ENCODE measurements at regions not wholly inside any gene's neighbourhood (a gene's known extent, or its start where the extent isn't known, plus 50 kb on each side); places are given as distances from the start of the nearest gene placed in this dataset.

DNA sequence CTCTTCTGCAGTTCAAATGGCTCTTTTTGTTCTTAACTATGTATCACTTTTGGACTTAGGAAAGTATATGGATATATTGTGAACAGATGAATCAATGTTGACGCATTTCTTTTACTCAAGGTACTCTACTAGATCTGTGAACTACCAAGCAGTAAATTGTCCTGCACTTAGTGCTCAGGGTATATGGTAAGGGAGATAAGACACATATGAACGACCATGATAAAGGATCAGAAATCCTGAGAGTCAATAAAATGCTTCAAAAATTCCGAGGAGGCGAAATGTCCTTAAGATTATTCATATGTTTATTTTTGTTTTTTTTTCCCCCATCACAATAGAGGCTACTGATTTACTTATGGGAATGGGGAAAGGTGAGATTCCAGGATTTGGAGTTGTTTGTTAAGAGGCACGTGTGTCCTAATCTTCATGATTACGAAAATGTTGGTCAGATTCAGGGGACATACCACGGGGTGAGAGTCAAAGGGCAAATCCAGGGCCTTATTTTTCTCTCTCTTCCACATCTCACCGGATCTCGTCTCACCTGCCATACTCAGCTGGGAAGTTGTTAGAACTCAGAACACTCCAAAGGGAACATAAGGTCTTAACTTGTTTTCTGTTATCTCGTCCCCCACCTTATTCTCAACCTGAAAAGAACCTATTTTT is 475.1 kb upstream of the TBL1XR1 start:
- Mint-ChIP-seq H3K27ac (no peak overlapping the region), H3K27me3 (no peaks in the 10 kb centered on the region), H3K4me3 (no peak overlapping the region), H3K9me3 (no peaks in the 10 kb centered on the region), H3K36me3 (ENCODE audit: low read depth) (no peaks in the 10 kb centered on the region), H3K4me1 (no peaks in the 10 kb centered on the region)
- ATAC-seq (replicated peaks): no peak

DNA sequence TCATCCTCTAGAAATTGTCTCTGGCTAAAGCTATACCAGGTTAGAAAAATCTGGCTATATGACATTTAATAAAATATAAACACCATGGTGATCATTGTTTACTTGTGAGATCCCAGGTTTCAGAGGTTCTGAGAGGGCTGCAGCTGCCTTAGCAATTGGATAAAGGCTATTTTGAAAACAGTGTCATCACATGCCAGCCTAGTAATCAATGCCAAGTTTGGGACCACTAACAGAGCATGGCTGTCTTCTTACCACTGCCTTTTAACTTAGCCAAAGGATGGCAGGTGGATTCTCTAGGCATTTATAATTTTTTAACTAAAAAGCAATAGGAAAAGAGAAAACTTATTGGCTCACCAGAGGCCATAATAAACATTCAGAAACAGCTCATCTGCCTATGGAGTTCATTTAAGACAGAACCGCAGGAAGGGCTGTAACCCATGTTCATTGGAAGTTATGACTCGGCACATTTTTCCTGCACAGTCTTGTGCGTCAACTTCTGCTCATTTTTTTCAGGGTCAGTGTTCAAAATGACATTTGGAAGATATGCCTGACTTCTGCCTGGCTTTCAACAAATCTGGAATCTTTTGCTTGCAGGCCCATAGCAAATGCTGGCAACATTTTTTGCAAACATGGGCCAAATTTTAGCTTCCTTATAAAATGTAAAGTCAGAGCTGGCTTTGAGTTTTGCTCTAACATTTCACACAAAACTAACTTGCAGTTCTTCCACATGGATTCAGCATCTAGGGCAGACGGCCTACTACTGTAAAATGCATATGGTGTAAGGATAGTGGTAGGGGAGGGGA is 476.0 kb upstream of the TBL1XR1 start:
- no peak overlapping the region for H3K4me3 Mint-ChIP-seq
- no peaks in the 10 kb centered on the region for H3K27me3 Mint-ChIP-seq
- no peaks in the 10 kb centered on the region for H3K36me3 Mint-ChIP-seq (ENCODE audit: low read depth)
- no peak overlapping the region for H3K27ac Mint-ChIP-seq
- H3K4me1 Mint-ChIP-seq: no peaks in the 10 kb centered on the region
- H3K9me3 Mint-ChIP-seq: no peaks in the 10 kb centered on the region
- ATAC-seq (replicated peaks): no peak

DNA sequence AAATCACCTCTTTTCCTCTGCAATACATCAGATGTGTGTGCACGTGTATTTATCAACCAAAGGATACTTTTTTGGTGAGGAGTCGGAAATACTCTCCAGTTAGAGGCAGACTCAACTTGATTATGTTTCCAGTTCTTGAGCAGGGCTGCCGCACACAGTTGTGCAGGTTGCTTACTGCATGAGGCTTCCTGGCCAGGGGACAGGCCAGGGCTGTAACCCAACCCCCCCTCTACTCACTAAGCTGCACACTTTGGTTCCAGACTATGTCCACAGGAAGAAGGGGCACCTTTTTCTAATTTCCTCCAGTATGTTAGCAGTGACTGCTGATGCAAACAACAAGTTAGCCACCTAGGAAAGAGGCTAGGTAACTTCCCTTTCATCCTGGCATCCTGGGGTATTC is 476.9 kb upstream of the TBL1XR1 start:
- Mint-ChIP-seq H3K27me3 (no peaks in the 10 kb centered on the region), H3K4me1 (peaks cover 5% of the 10 kb centered on the region), H3K4me3 (no peak overlapping the region), H3K36me3 (ENCODE audit: low read depth) (no peaks in the 10 kb centered on the region), H3K27ac (no peak overlapping the region), H3K9me3 (no peaks in the 10 kb centered on the region)
- ATAC-seq (replicated peaks): no peak

DNA sequence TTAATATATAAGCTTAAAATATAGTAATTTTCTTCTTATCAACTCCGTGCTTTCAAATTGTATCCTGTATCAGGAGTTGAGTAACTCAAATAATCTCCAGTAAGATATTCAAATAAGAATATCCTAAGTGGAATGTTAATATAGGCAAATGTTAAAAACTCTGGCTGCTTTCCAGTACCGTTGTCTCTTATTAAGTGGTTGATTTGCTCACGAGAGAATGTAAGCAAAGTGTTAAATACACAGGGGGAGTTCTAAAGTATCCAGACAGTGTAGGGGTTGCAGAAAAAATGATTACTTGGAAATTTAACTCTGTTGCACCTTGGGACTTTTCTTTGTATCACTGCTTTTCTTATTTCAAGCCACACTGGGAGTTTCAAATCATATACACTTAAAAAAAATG is 478.9 kb upstream of the TBL1XR1 start:
- Mint-ChIP-seq H3K9me3 (no peaks in the 10 kb centered on the region), H3K4me1 (peaks cover 16% of the 10 kb centered on the region), H3K27ac (no peak overlapping the region), H3K36me3 (ENCODE audit: low read depth) (no peaks in the 10 kb centered on the region), H3K27me3 (no peaks in the 10 kb centered on the region), H3K4me3 (no peak overlapping the region)
- no peak for ATAC-seq (replicated peaks)

DNA sequence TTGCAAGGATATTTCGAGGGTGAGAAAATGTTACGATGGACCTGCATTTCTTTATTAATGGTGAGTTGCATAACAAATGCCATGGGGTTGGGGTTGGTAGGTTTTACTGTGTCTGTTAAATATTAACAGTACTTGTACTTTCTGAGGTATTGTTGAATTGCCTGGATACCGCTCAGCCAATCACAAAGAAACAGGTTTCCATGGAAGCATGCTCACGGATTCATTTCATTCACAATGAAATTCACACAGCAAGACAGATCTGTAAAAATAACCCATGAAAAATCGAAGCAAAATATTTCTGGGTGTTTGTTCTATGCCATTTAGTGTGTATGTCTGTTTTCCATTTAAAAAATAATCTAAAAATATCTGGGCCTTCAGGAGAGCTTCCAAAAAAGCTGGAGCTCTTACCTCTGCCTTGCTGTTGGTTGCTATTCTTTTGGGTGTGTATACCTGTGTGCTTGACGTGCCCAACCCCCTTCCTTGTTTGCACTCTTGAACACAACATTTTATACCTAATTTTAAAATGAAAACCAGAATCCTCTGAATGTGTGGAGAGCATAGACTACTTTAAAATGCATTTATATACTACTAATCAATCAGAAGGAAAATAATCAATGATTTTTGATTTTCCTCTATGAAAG is 479.8 kb upstream of the TBL1XR1 start:
- H3K4me1 Mint-ChIP-seq: peaks cover 20% of the 10 kb centered on the region
- no peaks in the 10 kb centered on the region for H3K27me3 Mint-ChIP-seq
- H3K4me3 Mint-ChIP-seq: no peak overlapping the region
- H3K36me3 Mint-ChIP-seq (ENCODE audit: low read depth): no peaks in the 10 kb centered on the region
- peaks cover 4% of the 10 kb centered on the region for H3K9me3 Mint-ChIP-seq
- no peak overlapping the region for H3K27ac Mint-ChIP-seq
- no peak for ATAC-seq (replicated peaks)

DNA sequence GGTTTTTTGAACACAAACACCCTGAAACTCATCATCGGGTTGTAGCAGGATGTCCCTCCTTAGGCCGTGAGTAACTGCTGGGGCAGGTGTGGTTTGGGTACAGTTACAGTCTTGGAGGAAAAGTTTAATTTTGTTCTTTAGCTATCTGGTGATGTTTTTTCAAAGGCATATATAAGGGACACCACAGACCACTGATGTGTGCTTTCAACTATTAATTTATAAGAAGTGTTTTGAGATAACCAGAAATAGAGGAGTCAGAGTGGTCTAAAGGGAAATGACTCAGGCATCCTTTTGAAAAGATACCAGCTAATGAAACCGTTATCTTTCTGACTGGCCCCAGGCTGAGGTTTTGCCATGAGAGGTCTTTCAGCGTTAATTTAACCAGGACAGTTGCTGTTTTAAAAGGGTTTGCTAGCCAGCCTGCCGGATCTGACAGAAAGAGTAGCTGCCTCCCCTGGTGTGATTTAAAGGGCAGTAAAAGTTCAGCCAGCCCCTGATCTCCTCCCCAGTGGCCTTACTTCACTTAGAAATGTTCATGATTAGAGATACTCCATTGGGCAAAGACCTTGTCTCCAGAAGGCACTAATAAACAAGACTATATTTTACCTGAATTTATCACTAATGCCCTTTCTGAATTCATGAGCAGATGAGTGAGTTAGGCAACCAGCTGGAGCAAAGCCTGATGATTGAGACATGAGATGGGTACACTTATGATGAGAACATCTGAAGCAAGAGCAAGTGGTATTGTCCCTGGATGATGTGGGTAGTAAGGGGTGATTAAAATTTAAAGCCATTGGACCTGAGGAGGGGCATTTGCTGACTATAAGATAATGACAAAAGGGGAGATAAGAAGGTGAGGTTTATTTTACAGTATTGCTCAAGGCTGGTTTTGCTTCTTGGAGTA is 482.5 kb upstream of the TBL1XR1 start:
- ATAC-seq (replicated peaks): peak; percentile 93
- Mint-ChIP-seq H3K27ac (peak overlapping the region; percentile 80), H3K4me1 (peaks cover 20% of the 10 kb centered on the region), H3K9me3 (peaks cover 4% of the 10 kb centered on the region), H3K36me3 (ENCODE audit: low read depth) (no peaks in the 10 kb centered on the region), H3K4me3 (peak overlapping the region; percentile 49), H3K27me3 (no peaks in the 10 kb centered on the region)

DNA sequence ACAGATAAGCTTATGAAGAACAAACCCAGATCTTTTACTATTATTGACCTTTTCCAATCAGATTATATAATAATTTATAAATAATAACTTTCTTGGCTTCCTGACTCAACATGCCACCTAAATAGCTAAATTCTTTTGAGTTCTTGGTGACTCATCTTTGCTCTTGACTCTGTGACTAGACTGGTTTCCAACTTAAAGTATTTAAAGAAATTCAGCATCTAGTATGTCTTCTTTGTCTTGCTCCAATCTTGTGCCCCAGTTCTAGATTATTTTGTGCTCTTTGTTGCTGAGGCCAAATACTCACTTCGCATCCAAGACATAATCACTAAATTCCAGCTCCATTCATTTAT is 483.2 kb upstream of the TBL1XR1 start:
- Mint-ChIP-seq H3K9me3 (peaks cover 4% of the 10 kb centered on the region), H3K27ac (peak overlapping the region; percentile 80), H3K4me3 (no peak overlapping the region), H3K36me3 (ENCODE audit: low read depth) (no peaks in the 10 kb centered on the region), H3K4me1 (peaks cover 20% of the 10 kb centered on the region), H3K27me3 (no peaks in the 10 kb centered on the region)
- ATAC-seq (replicated peaks): no peak

DNA sequence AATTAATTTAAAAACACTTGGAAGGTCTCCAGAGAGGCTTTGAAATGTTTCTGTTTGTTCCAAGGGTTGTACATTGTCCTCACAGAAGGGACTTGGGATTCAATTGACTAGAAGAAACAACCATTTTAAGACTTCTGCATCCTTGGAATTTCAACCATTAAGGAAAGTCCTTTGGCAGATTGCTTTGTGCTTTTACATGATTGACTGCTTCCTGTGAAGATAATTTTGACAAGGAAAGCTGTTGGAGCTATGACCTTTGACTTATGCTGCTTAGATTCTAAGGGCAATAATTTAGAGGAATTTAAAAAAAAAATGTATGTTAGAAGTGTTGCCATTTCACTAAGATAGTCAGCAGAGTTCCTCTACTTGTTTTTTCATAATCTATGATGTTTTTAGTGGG is 483.9 kb upstream of the TBL1XR1 start:
- H3K9me3 Mint-ChIP-seq: peaks cover 4% of the 10 kb centered on the region

DNA sequence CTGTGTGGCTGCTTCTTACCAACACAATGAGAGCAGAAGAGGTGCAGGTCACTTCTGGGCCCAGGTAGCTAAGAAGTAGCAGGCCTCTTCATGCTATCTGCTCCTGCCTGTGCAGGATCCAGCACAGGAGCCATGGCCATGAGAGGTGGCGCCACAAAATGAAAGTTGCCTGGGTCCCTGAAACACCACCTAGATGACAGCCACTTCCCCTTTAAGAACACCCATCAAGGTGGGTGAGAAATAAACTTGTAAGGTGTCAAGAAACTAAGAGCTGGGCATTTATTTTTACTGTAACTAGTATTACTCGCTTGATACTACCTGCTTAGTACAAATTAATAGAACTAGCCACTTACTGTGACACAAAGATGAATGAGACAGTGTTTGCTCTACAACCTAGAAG is 484.6 kb upstream of the TBL1XR1 start:
- H3K9me3 Mint-ChIP-seq: peaks cover 4% of the 10 kb centered on the region
- ATAC-seq (replicated peaks): no peak
- no peaks in the 10 kb centered on the region for H3K36me3 Mint-ChIP-seq (ENCODE audit: low read depth)
- peaks cover 20% of the 10 kb centered on the region for H3K4me1 Mint-ChIP-seq
- H3K4me3 Mint-ChIP-seq: no peak overlapping the region
- no peaks in the 10 kb centered on the region for H3K27me3 Mint-ChIP-seq
- no peak overlapping the region for H3K27ac Mint-ChIP-seq

More for the DNA sequence above, 483.9 kb upstream of the TBL1XR1 start:
- no peak overlapping the region for H3K27ac Mint-ChIP-seq
- H3K4me1 Mint-ChIP-seq: peaks cover 20% of the 10 kb centered on the region
- no peak overlapping the region for H3K4me3 Mint-ChIP-seq
- ATAC-seq (replicated peaks): no peak
- no peaks in the 10 kb centered on the region for H3K27me3 Mint-ChIP-seq
- no peaks in the 10 kb centered on the region for H3K36me3 Mint-ChIP-seq (ENCODE audit: low read depth)

DNA sequence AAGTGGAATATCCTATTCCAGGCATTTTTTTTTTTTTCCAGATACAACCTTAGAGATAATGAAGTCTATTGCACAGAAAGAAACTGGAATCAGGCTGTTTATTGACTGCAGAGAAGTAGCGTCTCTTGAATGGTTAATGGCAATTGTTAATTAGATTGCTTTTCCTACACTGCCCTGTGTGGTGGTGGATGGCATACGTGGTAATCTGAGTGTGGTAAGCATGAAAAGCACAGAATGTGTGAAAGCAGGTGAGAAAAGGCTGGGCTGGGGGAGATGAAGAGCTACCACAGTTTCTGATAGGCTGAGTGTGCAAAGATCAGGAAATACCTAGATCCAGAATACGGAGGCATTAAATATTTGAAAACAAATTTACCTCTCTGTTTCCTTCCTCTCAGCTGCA is 486.3 kb upstream of the TBL1XR1 start:
- no peaks in the 10 kb centered on the region for H3K27me3 Mint-ChIP-seq
- H3K4me3 Mint-ChIP-seq: no peak overlapping the region
- peaks cover 4% of the 10 kb centered on the region for H3K9me3 Mint-ChIP-seq
- peaks cover 20% of the 10 kb centered on the region for H3K4me1 Mint-ChIP-seq
- no peak overlapping the region for H3K27ac Mint-ChIP-seq
- ATAC-seq (replicated peaks): no peak
- no peaks in the 10 kb centered on the region for H3K36me3 Mint-ChIP-seq (ENCODE audit: low read depth)

DNA sequence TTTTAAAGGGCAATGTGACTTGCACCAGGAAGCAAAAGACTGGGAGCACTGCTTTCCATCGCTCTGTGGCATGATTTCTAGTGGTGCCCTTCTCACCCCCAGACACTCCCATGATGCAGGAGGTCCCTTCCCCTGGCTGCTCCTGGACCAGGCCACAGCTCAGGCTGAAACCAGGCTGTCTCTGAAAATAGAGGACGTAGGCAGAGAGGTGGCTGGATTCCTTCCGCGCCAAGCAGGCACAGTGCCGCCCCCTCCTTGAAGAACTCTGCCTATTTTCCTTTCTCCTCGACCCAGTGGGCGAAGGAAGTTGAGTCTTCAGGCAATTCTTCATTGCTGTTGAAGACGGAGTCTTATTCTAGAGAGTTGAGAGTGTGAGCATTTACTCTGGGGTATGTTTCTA is 489.4 kb upstream of the TBL1XR1 start:
- no peak overlapping the region for H3K4me3 Mint-ChIP-seq
- no peak overlapping the region for H3K27ac Mint-ChIP-seq
- H3K27me3 Mint-ChIP-seq: no peaks in the 10 kb centered on the region
- H3K36me3 Mint-ChIP-seq (ENCODE audit: low read depth): no peaks in the 10 kb centered on the region
- peaks cover 1% of the 10 kb centered on the region for H3K4me1 Mint-ChIP-seq
- ATAC-seq (replicated peaks): no peak
- peaks cover under 1% of the 10 kb centered on the region for H3K9me3 Mint-ChIP-seq

DNA sequence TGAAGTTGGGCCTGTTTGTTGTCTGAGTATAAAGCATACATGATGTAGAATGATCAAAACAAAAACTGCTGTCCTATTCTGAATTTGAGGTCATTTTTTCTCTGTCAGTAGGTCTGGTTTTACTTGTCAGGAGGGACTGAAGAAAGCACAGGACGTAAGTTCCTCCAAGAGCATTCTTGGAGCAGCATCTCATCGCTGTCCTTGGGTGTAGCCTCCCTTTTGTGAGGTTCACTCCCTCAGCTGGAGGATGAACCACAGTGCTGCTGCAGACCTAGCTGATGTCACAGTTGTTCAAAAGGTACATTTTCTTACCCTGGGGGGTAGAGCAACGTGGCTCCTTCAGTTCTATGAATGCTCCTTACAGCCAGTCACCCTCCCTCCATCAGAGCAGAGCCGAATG is 490.0 kb upstream of the TBL1XR1 start:
- Mint-ChIP-seq H3K27ac (no peak overlapping the region), H3K9me3 (no peaks in the 10 kb centered on the region), H3K36me3 (ENCODE audit: low read depth) (no peaks in the 10 kb centered on the region), H3K4me3 (no peak overlapping the region), H3K27me3 (no peaks in the 10 kb centered on the region), H3K4me1 (no peaks in the 10 kb centered on the region)
- ATAC-seq (replicated peaks): no peak

DNA sequence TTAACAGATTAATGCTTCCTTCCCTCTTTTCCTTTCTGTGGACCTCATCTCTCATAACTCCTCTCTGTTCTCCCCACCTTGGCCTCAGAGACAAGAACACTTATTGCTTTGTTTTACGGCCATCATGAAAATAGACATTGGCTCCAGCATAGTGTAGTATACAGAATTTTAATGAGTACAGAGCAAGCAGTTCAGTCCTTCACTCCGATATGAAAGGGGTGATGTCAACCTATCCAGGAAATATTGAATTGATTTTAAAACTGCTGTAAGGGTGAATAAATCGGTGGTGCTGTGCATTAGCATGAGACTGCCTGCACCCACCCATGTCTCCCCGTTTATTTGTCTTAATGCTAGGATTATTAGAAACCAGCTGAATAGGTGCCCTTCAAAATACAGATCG is 490.9 kb upstream of the TBL1XR1 start:
- Mint-ChIP-seq H3K27me3 (no peaks in the 10 kb centered on the region), H3K36me3 (ENCODE audit: low read depth) (no peaks in the 10 kb centered on the region), H3K27ac (no peak overlapping the region), H3K4me1 (no peaks in the 10 kb centered on the region), H3K4me3 (no peak overlapping the region), H3K9me3 (no peaks in the 10 kb centered on the region)
- no peak for ATAC-seq (replicated peaks)

DNA sequence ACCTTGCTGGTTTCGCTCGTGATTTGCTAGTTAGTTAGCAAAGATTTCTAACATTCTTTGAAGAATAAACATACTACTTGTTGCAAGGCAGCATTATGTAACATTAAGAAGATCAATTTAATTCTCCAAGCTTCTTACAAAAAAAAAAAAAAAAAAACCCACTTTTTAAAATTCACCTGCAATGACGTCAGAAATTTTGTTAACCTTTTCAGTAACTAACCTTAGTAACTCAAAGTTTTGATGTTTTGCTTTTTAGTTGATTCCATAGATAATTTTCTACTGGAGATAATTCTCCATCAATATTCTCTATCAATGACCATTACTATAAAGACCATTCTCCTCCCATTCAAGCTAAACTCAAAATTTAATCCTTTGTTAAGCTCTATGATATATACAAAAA is 491.8 kb upstream of the TBL1XR1 start:
- no peak for ATAC-seq (replicated peaks)

More for the DNA sequence above, 491.8 kb upstream of the TBL1XR1 start:
- H3K4me3 Mint-ChIP-seq: no peak overlapping the region
- H3K27ac Mint-ChIP-seq: no peak overlapping the region
- H3K4me1 Mint-ChIP-seq: no peaks in the 10 kb centered on the region
- no peaks in the 10 kb centered on the region for H3K9me3 Mint-ChIP-seq
- H3K27me3 Mint-ChIP-seq: no peaks in the 10 kb centered on the region
- H3K36me3 Mint-ChIP-seq (ENCODE audit: low read depth): no peaks in the 10 kb centered on the region
